PC-3 (cell line): ENCODE measurements at regions not wholly inside any gene's neighbourhood (a gene's known extent, or its start where the extent isn't known, plus 50 kb on each side); places are given as distances from the start of the nearest gene placed in this dataset.

Experiments
- ATAC-seq: fragments of 200-7000 bp; cut with Tn5 transposase; 2 replicates; pipeline ENCODE4 v1.9.1; 2020; ENCODE audit warnings: mild to moderate bottlenecking, moderate library complexity
- BruUV-seq: library from RNA; stranded (reverse); fragments of 400-500 nt; replicated peaks from 2 replicates; lab custom pipeline; 2021; lab: Mats Ljungman, UMichigan
- CTCF ChIA-PET: fragments of 300-600 bp; sonication (Branson Sonifier 250); formaldehyde crosslinking; loops from one replicate; lab custom pipeline; 2022; ENCODE audit warnings: antibody characterized with exemption; lab: Charles Lee
- POLR2A ChIA-PET: fragments of 300-600 bp; sonication (Branson Sonifier 250); formaldehyde crosslinking; loops from one replicate; lab custom pipeline; 2022; ENCODE audit warnings: antibody characterized with exemption; ENCODE audit not compliant: unreplicated experiment; lab: Charles Lee
- DNase-seq: peaks from one replicate; pipeline ENCODE4 v3.0.0-alpha.2; 2015
- H2AFZ ChIP-seq: fragments of 300-600 bp; sonication (generic); 2 replicates; pipeline ENCODE4 v1.6.0; 2016; ENCODE audit warnings: antibody characterized with exemption, low read length
- H3F3A ChIP-seq: fragments of 300-600 bp; sonication (generic); one replicate; pipeline ENCODE4 v1.6.0; 2017; ENCODE audit warnings: antibody characterized with exemption, low read length, control low read depth, mild to moderate bottlenecking; ENCODE audit not compliant: unreplicated experiment
- H3K27ac ChIP-seq: fragments of 300-600 bp; sonication (generic); 2 replicates; pipeline ENCODE4 v1.5.1; 2016; ENCODE audit warnings: mild to moderate bottlenecking, low read length
- H3K27me3 ChIP-seq: fragments of 300-600 bp; sonication (generic); 2 replicates; pipeline ENCODE4 v1.6.1; 2016; ENCODE audit warnings: low read length, mixed read lengths
- H3K36me3 ChIP-seq: fragments of 300-600 bp; sonication (generic); 2 replicates; pipeline ENCODE4 v1.6.1; 2016; ENCODE audit warnings: low read depth, mixed run types, low read length, mixed read lengths
- H3K4me1 ChIP-seq: fragments of 300-600 bp; sonication (generic); 2 replicates; pipeline ENCODE4 v1.5.1; 2016; ENCODE audit warnings: low read length; ENCODE audit not compliant: insufficient read depth
- H3K4me2 ChIP-seq: fragments of 300-600 bp; sonication (generic); 2 replicates; pipeline ENCODE4 v1.6.0; 2016; ENCODE audit warnings: low read length
- H3K4me3 ChIP-seq: fragments of 300-600 bp; sonication (generic); 2 replicates; pipeline ENCODE4 v1.5.1; 2016; ENCODE audit warnings: mild to moderate bottlenecking, low read length, mixed read lengths
- H3K79me2 ChIP-seq: fragments of 300-600 bp; sonication (generic); 2 replicates; pipeline ENCODE4 v1.6.1; 2017; ENCODE audit warnings: low read length, mixed read lengths
- H3K9ac ChIP-seq: fragments of 300-600 bp; sonication (generic); 2 replicates; pipeline ENCODE4 v1.6.0; 2016; ENCODE audit warnings: mild to moderate bottlenecking, low read length
- H3K9me2 ChIP-seq: fragments of 300-600 bp; sonication (generic); replicated peaks from 2 replicates; pipeline ENCODE4 v1.6.1; 2016; ENCODE audit warnings: mixed run types, low read length, mixed read lengths
- H3K9me3 ChIP-seq: fragments of 300-600 bp; sonication (generic); 2 replicates; pipeline ENCODE4 v1.6.1; 2016; ENCODE audit warnings: low read length, mixed read lengths
- H4K20me1 ChIP-seq: fragments of 300-600 bp; sonication (generic); 2 replicates; pipeline ENCODE4 v1.6.1; 2016; ENCODE audit warnings: low read length, mixed read lengths
- CTCF ChIP-seq: fragments of 300-600 bp; sonication (generic); conservative IDR thresholded peaks from 2 replicates; pipeline ENCODE4 v1.5.1; 2017; ENCODE audit warnings: antibody characterized with exemption, low read depth, mild to moderate bottlenecking, low read length
- EZH2 ChIP-seq: fragments of 300-600 bp; sonication (generic); IDR thresholded peaks from one replicate; pipeline ENCODE4 v1.6.1; 2017; ENCODE audit warnings: antibody characterized with exemption, mild to moderate bottlenecking, low read length; ENCODE audit not compliant: unreplicated experiment
- EZH2phosphoT487 ChIP-seq: fragments of 300-600 bp; sonication (generic); IDR thresholded peaks from 2 replicates; pipeline ENCODE4 v1.6.1; 2018; ENCODE audit warnings: mild to moderate bottlenecking, antibody characterized with exemption, low read length, borderline replicate concordance
- intact Hi-C: fragments of 100-400 bp; cut with micrococcal nuclease; formaldehyde crosslinking; loops from 2 replicates; pipeline ENCODE4 v1.9.0; 2023

GRCh38 chr17:65447823-65448222, 113.6 kb downstream of the AXIN2 start:
- H3K4me3 ChIP-seq: no peak overlapping the region
- no peak overlapping the region for H3K9ac ChIP-seq
- no peaks in the 10 kb centered on the region for H4K20me1 ChIP-seq
- ChIA-PET CTCF (interaction anchor here (0.6 kb wide), 1 partner anchor 261 kb away, joined by 5 read pairs; no protein-coding TSS in a partner anchor), POLR2A (interaction anchor here (0.7 kb wide), 1 partner anchor 68 kb away, joined by 3 read pairs; no protein-coding TSS in a partner anchor)
- ATAC-seq (no peak), DNase-seq (no peak)
- no TSS peak for BruUV-seq
- TF ChIP-seq EZH2: no peak
- TF ChIP-seq CTCF: no peak
- TF ChIP-seq EZH2phosphoT487: no peak
- H3K79me2 ChIP-seq: no peaks in the 10 kb centered on the region
- H3K9me2 ChIP-seq: no peaks in the 10 kb centered on the region
- peaks cover 35% of the 10 kb centered on the region; the same call in 1 of the 2 replicates for H3K27me3 ChIP-seq
- no peaks in the 10 kb centered on the region for H3F3A ChIP-seq
- H3K4me2 ChIP-seq: no peak overlapping the region
- no peaks in the 10 kb centered on the region for H3K36me3 ChIP-seq
- H2AFZ ChIP-seq: no peak overlapping the region
- no peak overlapping the region for H3K27ac ChIP-seq
- no peaks in the 10 kb centered on the region for H3K4me1 ChIP-seq
- H3K9me3 ChIP-seq: no peaks in the 10 kb centered on the region
- intact Hi-C loops: no loop called here

DNA sequence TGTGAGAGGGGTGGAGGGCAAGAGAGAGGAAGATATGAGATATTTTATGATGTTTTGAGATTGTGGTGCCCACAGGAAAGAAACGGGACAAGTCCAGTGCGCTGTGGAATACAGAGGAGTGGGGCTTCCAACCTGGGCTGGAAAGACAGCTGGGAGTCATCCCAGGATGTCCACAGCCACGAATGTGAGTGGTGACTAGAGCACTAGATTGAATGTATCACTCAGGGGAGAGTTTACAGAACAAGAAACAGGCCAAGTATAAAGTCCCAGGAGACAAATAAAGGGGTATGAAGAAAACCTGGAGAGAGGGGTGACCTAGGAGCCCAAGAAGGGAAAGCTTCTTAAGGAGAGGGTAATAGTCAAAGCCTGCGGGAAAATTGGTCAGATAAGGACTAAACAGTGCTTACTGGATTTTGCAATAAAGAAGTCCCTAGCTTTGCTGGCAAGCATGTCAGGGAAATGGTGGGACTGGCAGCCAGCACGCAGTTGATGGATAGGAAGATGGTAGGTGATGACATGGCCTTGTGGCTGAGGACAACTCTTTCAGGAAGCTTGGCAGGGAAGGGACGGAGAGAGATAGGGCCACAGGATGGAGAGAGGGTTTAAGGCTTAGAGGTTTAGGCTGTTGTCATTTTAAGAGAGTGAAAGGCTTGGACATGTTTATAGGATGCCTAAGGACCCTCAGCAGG, 114.5 kb downstream of the AXIN2 start:
- no peaks in the 10 kb centered on the region for H3F3A ChIP-seq
- no peak overlapping the region for H2AFZ ChIP-seq
- intact Hi-C loops: no loop called here
- no peaks in the 10 kb centered on the region for H3K4me1 ChIP-seq
- H3K4me2 ChIP-seq: no peak overlapping the region
- ChIA-PET CTCF (no interaction called here), POLR2A (no interaction called here)
- no peaks in the 10 kb centered on the region for H3K9me2 ChIP-seq
- H3K9me3 ChIP-seq: no peaks in the 10 kb centered on the region
- H4K20me1 ChIP-seq: no peaks in the 10 kb centered on the region
- H3K9ac ChIP-seq: no peak overlapping the region
- TF ChIP-seq EZH2phosphoT487 (no peak), EZH2 (no peak), CTCF (no peak)
- no peak overlapping the region for H3K27ac ChIP-seq
- BruUV-seq: no TSS peak
- DNase-seq: no peak
- H3K4me3 ChIP-seq: no peak overlapping the region
- no peaks in the 10 kb centered on the region for H3K79me2 ChIP-seq
- H3K36me3 ChIP-seq: no peaks in the 10 kb centered on the region
- ATAC-seq: no peak
- H3K27me3 ChIP-seq: peaks cover 35% of the 10 kb centered on the region; the same call in 1 of the 2 replicates

GRCh38 chr17:65446043-65446442, 115.4 kb downstream of the AXIN2 start:
- no TSS peak for BruUV-seq
- no peaks in the 10 kb centered on the region for H3K9me3 ChIP-seq
- H3K4me1 ChIP-seq: peaks cover 3% of the 10 kb centered on the region; the same call in 1 of the 2 replicates
- no peaks in the 10 kb centered on the region for H4K20me1 ChIP-seq
- no peak overlapping the region for H3K4me2 ChIP-seq
- H3K4me3 ChIP-seq: no peak overlapping the region
- TF ChIP-seq CTCF (no peak), EZH2 (no peak), EZH2phosphoT487 (no peak)
- no peaks in the 10 kb centered on the region for H3F3A ChIP-seq
- DNase-seq (no peak), ATAC-seq (no peak)
- no peak overlapping the region for H3K9ac ChIP-seq
- POLR2A ChIA-PET: no interaction called here
- H3K27me3 ChIP-seq: peaks cover 35% of the 10 kb centered on the region; the same call in 1 of the 2 replicates
- no peaks in the 10 kb centered on the region for H3K9me2 ChIP-seq
- CTCF ChIA-PET: interaction anchor here (0.6 kb wide), 1 partner anchor 163 kb away, joined by 3 read pairs; no protein-coding TSS in a partner anchor
- H2AFZ ChIP-seq: no peak overlapping the region
- H3K27ac ChIP-seq: no peak overlapping the region
- intact Hi-C loops: no loop called here
- H3K79me2 ChIP-seq: no peaks in the 10 kb centered on the region
- H3K36me3 ChIP-seq: no peaks in the 10 kb centered on the region
